Mucosa of descending colon (tissue), 3 donors: ENCODE measurements at regions not wholly inside any gene's neighbourhood (a gene's known extent, or its start where the extent isn't known, plus 50 kb on each side); places are given as distances from the start of the nearest gene placed in this dataset.
"Not testable (repeated sequence)": the region's sequence is repeated elsewhere in the genome, so short reads cannot be mapped to it uniquely, and the experiment has no call there.

Experiments
- ATAC-seq: fragments of 200-7000 bp; cut with Tn5 transposase; one replicate; pipeline ENCODE4 v1.9.1; 2020; ENCODE audit warnings: mild to moderate bottlenecking, moderate library complexity
- DNase-seq, 3 donors: peaks; one replicate each; pipeline ENCODE4 v3.0.0-alpha.2; 2020
- H3K36me3 ChIP-seq: fragments of 200-600 bp; one replicate; pipeline ENCODE4 v1.8.0; 2021; ENCODE audit warnings: low read depth, mild to moderate bottlenecking
- H3K4me1 ChIP-seq: fragments of 200-600 bp; one replicate; pipeline ENCODE4 v1.8.0; 2021; ENCODE audit warnings: low read depth, mild to moderate bottlenecking
- H3K4me3 ChIP-seq: fragments of 200-600 bp; one replicate; pipeline ENCODE4 v1.8.0; 2021; ENCODE audit warnings: mild to moderate bottlenecking
- H3K9me3 ChIP-seq: fragments of 200-600 bp; one replicate; pipeline ENCODE4 v1.8.0; 2021; ENCODE audit warnings: mild to moderate bottlenecking
- CTCF ChIP-seq: fragments of 200-600 bp; IDR thresholded peaks from one replicate; pipeline ENCODE4 v1.8.0; 2022; ENCODE audit warnings: antibody characterized with exemption, mild to moderate bottlenecking
- intact Hi-C, 2 donors: fragments of 100-400 bp; cut with DNase I in 1 of 2; cut with micrococcal nuclease in 1 of 2; formaldehyde crosslinking; loops; one replicate each; pipeline versions ENCODE4 v1.11.0 to v1.11.1; 2022; cut with DNase I, micrococcal nuclease
- donor health status: DM: no; HTN: no; CAD: no; lungs with moderate emphysema.
- donor health status: DM: no; HTN: no; CAD: no.
- donor health status: DM: no; HTN: yes; CAD: no.

- no peak for TF ChIP-seq CTCF
- Histone ChIP-seq H3K4me1 (no peaks in the 10 kb centered on the region), H3K9me3 (peaks cover 19% of the 10 kb centered on the region), H3K36me3 (no peaks in the 10 kb centered on the region), H3K4me3 (no peak overlapping the region)
- ATAC-seq (no peak), DNase-seq (no peak)
- intact Hi-C loops, result no loop called here
Measured at GRCh38 chr6:76984572-76984971, 478.7 kb downstream of the HTR1B start.

- Histone ChIP-seq H3K36me3 (no peaks in the 10 kb centered on the region), H3K9me3 (peaks cover 15% of the 10 kb centered on the region), H3K4me1 (no peaks in the 10 kb centered on the region), H3K4me3 (no peak overlapping the region)
- intact Hi-C loops, result no loop called here
- no peak for ATAC-seq
- no peak for TF ChIP-seq CTCF
- DNase-seq, result no peak
Measured at GRCh38 chr6:76982476-76983199, 480.7 kb downstream of the HTR1B start.

- intact Hi-C loops, result no loop called here
- Histone ChIP-seq H3K9me3 (peaks cover 3% of the 10 kb centered on the region), H3K36me3 (no peaks in the 10 kb centered on the region), H3K4me1 (no peaks in the 10 kb centered on the region), H3K4me3 (no peak overlapping the region)
- no peak for TF ChIP-seq CTCF
- DNase-seq, result no peak
- no peak for ATAC-seq
Measured at GRCh38 chr6:76972474-76972873, 490.8 kb downstream of the HTR1B start.

GRCh38 chr6:76959177-76959576 is 504.1 kb downstream of the HTR1B start:
- H3K9me3 ChIP-seq, result peaks cover 20% of the 10 kb centered on the region
- H3K36me3 ChIP-seq, H3K4me3 ChIP-seq, H3K4me1 ChIP-seq, ATAC-seq, intact Hi-C loops, DNase-seq: not testable (repeated sequence)

GRCh38 chr6:76942203-76942966 is 520.9 kb downstream of the HTR1B start:
- Histone ChIP-seq H3K9me3 (peaks cover 11% of the 10 kb centered on the region), H3K36me3 (no peaks in the 10 kb centered on the region), H3K4me3 (no peak overlapping the region), H3K4me1 (no peaks in the 10 kb centered on the region)
- intact Hi-C loops, result no loop called here
- DNase-seq (no peak), ATAC-seq (no peak)
- TF ChIP-seq CTCF, result no peak

- no peak for ATAC-seq
- TF ChIP-seq CTCF, result no peak
Measured at GRCh38 chr6:76940191-76940590, 523.1 kb downstream of the HTR1B start.

More at GRCh38 chr6:76940191-76940590, 523.1 kb downstream of the HTR1B start:
- Histone ChIP-seq H3K36me3 (no peaks in the 10 kb centered on the region), H3K4me3 (no peak overlapping the region), H3K4me1 (no peaks in the 10 kb centered on the region), H3K9me3 (peaks cover 13% of the 10 kb centered on the region)
- intact Hi-C loops, result no loop called here
- no peak for DNase-seq
